HG03432 (cell line): ENCODE measurements at regions not wholly inside any gene's neighbourhood (a gene's known extent, or its start where the extent isn't known, plus 50 kb on each side); places are given as distances from the start of the nearest gene placed in this dataset.
"Not testable (repeated sequence)": the region's sequence is repeated elsewhere in the genome, so short reads cannot be mapped to it uniquely, and the experiment has no call there.

Source experiments
- ATAC-seq: cut with Tn5 transposase; IDR thresholded peaks from one replicate; pipeline ENCODE4 v1.9.1; 2021; ENCODE audit warnings: mild to moderate bottlenecking, moderate library complexity; ENCODE audit not compliant: unreplicated experiment

GRCh38 chr1:220942278-220942677 lies 63.0 kb downstream of the HLX start:
- ATAC-seq, result no peak

- not testable (repeated sequence) for ATAC-seq
Observed at GRCh38 chr1:220942914-220943313, 63.7 kb downstream of the HLX start.

DNA sequence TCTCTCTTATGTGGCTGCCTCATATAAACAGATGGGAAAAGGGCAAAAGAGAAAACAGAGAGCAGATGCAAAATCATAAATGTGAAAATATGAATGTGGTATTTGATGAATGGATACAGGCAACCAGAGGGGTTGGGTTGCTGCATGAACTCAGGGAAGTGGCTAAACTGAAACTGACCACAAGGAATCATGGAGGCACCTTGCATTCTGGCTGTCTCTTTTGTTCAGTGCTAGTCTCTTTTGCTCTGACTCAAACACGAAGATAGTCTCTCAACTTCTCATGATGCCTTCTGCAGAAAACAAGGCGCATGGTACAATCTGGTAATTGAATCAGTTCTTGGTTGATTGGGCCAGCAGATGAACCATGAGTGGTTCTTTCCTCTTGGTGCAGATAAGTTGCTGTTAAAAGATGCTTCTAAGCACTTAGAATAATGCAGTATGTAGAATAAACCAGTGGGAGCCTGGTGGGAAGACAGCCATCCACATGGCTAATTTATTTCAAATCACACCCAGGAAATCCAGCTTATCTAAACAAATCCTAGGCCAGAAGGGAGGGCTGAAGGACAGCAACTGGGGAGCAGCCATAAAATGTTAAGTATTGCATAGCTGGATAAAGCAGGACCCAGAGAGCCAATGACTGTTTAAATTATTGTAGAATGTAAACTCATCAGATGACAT lies 64.2 kb downstream of the HLX start:
- no peak for ATAC-seq

- no peak for ATAC-seq
Observed at GRCh38 chr1:220950576-220950975, 71.3 kb downstream of the HLX start.

GRCh38 chr1:220952961-220953643 lies 73.9 kb downstream of the HLX start:
- no peak for ATAC-seq

DNA sequence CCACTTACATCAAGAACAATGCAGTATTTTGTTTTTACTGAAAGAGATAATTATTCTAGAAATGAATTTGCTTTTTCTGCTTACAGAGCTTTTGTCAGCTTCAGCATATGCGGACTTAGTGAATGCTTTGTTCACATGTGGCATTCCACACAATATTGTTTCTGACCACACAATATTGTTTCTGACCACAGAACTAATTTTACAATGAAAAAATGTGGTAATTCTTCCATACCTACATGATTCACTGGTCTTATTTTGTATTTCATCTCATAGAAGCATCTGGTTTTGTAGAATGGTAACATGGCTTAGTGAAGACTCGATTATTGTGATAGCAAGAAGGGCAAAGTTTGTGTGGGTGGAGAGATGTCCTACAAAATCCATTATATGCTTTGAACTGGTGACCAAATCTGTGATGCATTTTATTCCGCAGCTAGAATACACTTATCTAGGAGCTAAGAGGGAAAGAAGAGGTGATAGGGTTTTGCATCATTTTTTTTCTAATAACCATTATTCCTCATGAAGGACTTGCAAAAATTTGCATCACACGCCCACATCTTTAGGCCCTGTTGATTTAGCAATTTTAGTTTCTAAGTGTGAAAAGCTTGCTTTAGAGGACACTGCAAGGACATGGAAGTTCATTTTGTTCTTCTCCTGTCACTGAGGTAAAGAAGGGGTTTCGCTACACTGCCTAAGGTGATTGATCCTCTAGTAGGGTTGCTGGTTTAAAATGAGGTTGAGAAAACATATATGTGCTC lies 75.3 kb downstream of the HLX start:
- no peak for ATAC-seq

DNA sequence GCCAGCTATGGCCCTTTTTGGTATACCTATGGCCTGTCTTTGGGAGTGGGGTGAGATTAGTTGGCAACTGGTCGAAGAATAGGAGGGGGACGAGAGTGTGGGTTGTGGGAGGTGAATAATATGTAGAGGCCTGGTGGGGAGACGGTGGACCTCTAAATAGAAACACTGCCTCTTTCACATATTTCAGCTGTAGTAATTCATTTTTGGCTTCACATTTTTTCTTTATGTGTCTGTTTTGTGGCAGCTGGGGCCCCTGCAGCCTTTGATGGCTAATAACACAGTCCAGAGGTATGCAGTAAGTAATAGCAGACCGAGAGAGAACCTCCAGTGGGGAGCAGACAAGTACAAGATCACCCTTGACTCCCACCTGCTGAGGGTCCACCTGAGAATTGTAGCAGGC lies 75.9 kb downstream of the HLX start:
- no peak for ATAC-seq

DNA sequence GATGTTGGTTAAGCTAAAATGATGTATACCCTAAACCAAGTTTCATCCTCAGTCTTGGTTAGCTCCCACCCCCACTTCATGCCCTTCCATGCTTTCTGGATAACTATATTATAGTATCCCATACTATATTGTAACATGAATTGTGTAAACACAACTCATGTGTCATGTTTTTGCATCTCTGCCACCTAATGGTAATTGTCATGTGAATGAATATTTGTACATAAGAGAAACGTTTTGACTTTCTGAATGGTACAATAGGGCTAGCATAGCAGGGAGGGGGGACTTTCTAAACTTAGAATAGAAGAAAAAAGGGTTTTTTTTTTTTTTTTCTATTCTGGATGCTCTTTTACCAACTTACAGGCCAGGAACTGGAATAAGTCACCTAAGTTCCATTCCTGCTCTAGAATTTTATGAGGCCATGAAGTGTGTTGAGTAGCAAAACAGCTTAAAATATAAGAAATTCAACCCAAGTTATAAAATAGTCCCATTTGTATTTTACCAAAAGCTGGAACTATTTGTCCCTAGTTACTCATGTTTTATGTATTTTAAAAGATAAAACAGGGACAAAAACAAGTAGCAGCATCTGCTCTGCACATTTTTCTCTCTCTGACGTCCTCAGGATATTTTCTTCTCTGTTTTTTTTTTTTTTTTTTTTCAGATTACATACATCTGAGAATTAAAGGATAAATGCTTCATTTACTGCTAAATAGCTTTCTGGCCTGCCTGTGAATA lies 77.4 kb downstream of the HLX start:
- no peak for ATAC-seq

DNA sequence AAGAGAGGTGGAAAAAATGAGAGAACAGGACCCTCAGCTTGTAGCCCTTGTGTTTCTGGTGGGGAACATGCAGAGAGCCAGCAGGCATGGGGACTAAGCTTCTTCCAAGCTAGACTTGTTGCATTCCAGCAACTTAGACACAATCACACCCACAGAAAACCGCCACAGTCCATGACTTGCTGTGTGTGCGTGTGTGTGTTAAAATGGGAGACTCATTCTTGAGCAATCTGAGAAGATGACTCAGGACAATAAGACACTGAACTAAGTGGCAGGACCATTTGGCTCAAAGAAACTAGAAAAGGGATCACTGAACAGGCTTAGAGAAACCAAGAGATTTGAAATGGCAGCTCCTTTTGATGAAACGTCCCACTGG lies 78.0 kb downstream of the HLX start:
- ATAC-seq, result no peak

- no peak for ATAC-seq
Observed at GRCh38 chr1:220958234-220958633, 79.0 kb downstream of the HLX start.

DNA sequence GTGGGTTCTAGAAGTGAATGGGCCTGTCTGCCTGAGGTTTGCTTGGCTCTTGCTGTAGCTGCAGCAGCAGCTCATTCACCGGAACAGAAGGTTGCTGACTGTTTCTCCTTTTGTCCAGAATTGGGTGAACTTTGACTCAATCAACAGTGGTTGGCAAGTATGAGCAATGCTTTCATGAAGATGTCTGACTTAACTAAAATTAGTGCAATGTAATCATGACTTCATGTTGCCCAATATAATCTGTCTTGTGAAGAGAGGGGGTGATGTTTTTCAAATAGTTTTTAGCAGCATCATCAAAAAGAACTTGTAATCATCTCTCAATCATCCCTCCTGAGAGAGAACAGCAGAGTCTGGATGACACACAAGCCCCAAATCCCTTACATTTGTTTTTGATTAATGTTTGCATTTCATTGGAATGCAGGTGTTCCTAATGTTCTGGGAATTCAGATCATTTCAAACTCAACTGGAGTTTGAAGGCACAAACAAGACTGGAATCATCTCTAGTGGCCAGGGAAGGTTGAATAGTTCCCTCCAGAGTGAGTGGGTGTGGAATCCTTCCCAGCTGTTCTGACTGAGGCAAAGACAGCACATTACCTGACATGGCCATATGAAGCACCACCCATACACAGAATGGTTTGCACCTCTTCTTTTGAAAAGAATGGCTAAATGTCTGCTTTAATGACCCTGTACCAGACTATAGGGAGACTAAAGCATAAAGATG lies 82.9 kb downstream of the HLX start:
- no peak for ATAC-seq

GRCh38 chr1:220966041-220966440 lies 86.8 kb downstream of the HLX start:
- no peak for ATAC-seq

DNA sequence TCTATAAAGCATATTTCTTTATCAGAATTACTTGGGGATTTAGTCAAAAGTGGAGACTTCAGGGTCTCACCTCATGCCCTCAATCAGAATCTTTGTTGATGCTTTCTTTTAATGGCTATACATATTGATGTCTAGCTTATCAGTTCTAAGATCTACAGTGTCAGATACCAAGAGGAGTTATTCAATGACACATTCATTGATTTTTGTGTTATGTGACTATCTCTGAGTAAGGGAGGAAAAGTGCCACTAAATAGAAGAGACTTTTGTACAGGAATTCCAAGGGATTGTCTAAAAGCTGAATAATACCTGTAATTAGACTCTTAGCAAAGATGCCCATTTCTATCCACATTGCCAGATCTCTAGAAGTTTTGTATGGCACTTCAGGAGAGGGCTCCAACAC lies 87.2 kb downstream of the HLX start:
- ATAC-seq, result no peak

- no peak for ATAC-seq
Observed at GRCh38 chr1:220966881-220967611, 87.8 kb downstream of the HLX start.

- ATAC-seq, result no peak
Observed at GRCh38 chr1:220967911-220968310, 88.7 kb downstream of the HLX start.

GRCh38 chr1:220969281-220969680 lies 90.0 kb downstream of the HLX start:
- ATAC-seq, result not testable (repeated sequence)

- no peak for ATAC-seq
Observed at GRCh38 chr1:220970311-220970710, 91.1 kb downstream of the HLX start.

GRCh38 chr1:220971221-220971620 lies 92.0 kb downstream of the HLX start:
- no peak for ATAC-seq

- ATAC-seq, result no peak
Observed at GRCh38 chr1:220974431-220974830, 95.2 kb downstream of the HLX start.

DNA sequence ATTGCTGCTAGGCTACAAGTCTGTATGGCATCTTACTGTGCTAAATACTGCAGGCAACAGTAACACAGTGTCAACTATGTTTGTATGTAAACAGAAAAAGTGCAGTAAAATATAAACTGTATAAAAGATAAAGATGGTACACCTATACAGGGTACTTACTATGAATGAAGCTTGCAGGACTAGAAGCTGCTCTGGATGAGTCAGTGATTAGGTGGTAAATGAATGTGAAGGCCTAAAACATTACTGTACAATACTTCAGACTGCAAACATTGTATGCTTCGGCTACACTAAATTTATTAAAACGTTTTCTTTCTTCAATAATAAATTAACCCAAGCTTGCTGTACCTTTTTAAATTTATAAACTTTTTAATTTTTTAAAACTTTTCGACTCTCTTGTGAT lies 97.1 kb downstream of the HLX start:
- ATAC-seq, result no peak
